DOHH2 (cell line): ENCODE measurements at regions not wholly inside any gene's neighbourhood (a gene's known extent, or its start where the extent isn't known, plus 50 kb on each side); places are given as distances from the start of the nearest gene placed in this dataset.

ENCODE experiments used
- H3F3A ChIP-seq: fragments of 200-600 bp; sonication (generic), shearing (Covaris generic); 2 replicates; pipeline ENCODE4 v1.6.0; 2016; ENCODE audit warnings: antibody characterized with exemption, mild to moderate bottlenecking; ENCODE audit not compliant: control insufficient read depth, insufficient read depth
- H3K27ac ChIP-seq: fragments of 200-600 bp; sonication (generic); 2 replicates; pipeline ENCODE4 v1.5.1; 2014; ENCODE audit warnings: low read depth, mild to moderate bottlenecking, low read length, moderate library complexity
- H3K27me3 ChIP-seq: fragments of 200-600 bp; sonication (generic); 2 replicates; pipeline ENCODE4 v1.6.1; 2014; ENCODE audit warnings: mild to moderate bottlenecking, low read length, mixed read lengths; ENCODE audit not compliant: control insufficient read depth
- H3K36me3 ChIP-seq: fragments of 200-600 bp; sonication (generic); 2 replicates; pipeline ENCODE4 v1.6.1; 2014; ENCODE audit warnings: mild to moderate bottlenecking, low read length, moderate library complexity, mixed read lengths; ENCODE audit not compliant: control insufficient read depth
- H3K4me1 ChIP-seq: fragments of 200-600 bp; sonication (generic); 2 replicates; pipeline ENCODE4 v1.6.1; 2014; ENCODE audit warnings: mild to moderate bottlenecking, low read length, mixed read lengths; ENCODE audit not compliant: control insufficient read depth
- H3K4me2 ChIP-seq: fragments of 200-600 bp; sonication (generic); 2 replicates; pipeline ENCODE4 v1.6.0; 2014; ENCODE audit warnings: mild to moderate bottlenecking, low read length, moderate library complexity
- H3K4me3 ChIP-seq: fragments of 200-600 bp; sonication (generic); 2 replicates; pipeline ENCODE4 v1.5.1; 2014; ENCODE audit warnings: mild to moderate bottlenecking, low read length, mixed read lengths
- H3K79me2 ChIP-seq: fragments of 200-600 bp; sonication (generic); 2 replicates; pipeline ENCODE4 v1.6.1; 2014; ENCODE audit warnings: mild to moderate bottlenecking, low read length, mixed read lengths; ENCODE audit not compliant: control insufficient read depth
- H3K9me2 ChIP-seq: fragments of 200-600 bp; sonication (generic); replicated peaks from 2 replicates; pipeline ENCODE4 v1.6.1; 2014; ENCODE audit warnings: mild to moderate bottlenecking, low read length, mixed read lengths; ENCODE audit not compliant: control insufficient read depth
- H3K9me3 ChIP-seq: fragments of 200-600 bp; sonication (generic); 2 replicates; pipeline ENCODE4 v1.6.1; 2014; ENCODE audit warnings: antibody characterized with exemption, low read length, mixed read lengths; ENCODE audit not compliant: control insufficient read depth, insufficient read depth
- H4K20me1 ChIP-seq: fragments of 200-600 bp; sonication (generic); 2 replicates; pipeline ENCODE4 v1.6.0; 2014; ENCODE audit warnings: low read depth, mild to moderate bottlenecking, antibody characterized with exemption, low read length, moderate library complexity; ENCODE audit not compliant: control insufficient read depth, insufficient read depth
- CTCF ChIP-seq: fragments of 200-600 bp; sonication (generic); IDR thresholded peaks from one replicate; pipeline ENCODE4 v1.5.1; 2014; ENCODE audit warnings: antibody characterized with exemption, mild to moderate bottlenecking, low read depth, low read length; ENCODE audit not compliant: poor library complexity, severe bottlenecking
- EZH2phosphoT487 ChIP-seq: fragments of 200-600 bp; sonication (generic); IDR thresholded peaks from 2 replicates; pipeline ENCODE4 v1.6.1; 2017; ENCODE audit warnings: borderline replicate concordance, mild to moderate bottlenecking, antibody characterized with exemption, low read length, moderate library complexity, mixed read lengths

DNA sequence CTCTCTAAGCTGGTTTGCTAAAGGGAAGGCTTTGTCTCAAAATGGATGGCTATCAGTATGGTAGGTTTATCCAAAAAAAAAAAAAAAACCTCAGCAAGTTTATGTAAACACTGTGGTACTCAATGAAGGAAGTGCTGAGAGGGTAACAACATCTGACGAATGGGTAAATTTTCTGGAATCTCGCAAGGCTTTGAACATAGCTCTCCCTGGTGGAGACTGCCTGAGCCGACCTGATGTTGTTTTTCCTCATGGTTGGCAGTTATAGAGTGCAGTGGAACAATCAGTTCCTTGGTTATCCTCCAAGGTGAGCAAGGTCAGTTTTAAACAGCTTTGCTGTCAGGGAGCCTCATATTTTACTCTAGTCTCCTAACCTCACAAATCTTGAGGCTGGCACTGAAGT lies 94.6 kb downstream of the ZPLD1 start:
- H3K4me3 ChIP-seq = no peak overlapping the region
- H3K9me3 ChIP-seq = no peaks in the 10 kb centered on the region
- TF ChIP-seq CTCF = no peak
- no peak for TF ChIP-seq EZH2phosphoT487
- no peaks in the 10 kb centered on the region for H3K27me3 ChIP-seq
- H3F3A ChIP-seq = no peaks in the 10 kb centered on the region
- no peaks in the 10 kb centered on the region for H3K79me2 ChIP-seq
- H3K36me3 ChIP-seq = no peaks in the 10 kb centered on the region
- H3K4me2 ChIP-seq = no peak overlapping the region
- no peak overlapping the region for H3K27ac ChIP-seq
- H3K4me1 ChIP-seq = peaks cover 25% of the 10 kb centered on the region
- H4K20me1 ChIP-seq = no peaks in the 10 kb centered on the region
- H3K9me2 ChIP-seq = no peaks in the 10 kb centered on the region

DNA sequence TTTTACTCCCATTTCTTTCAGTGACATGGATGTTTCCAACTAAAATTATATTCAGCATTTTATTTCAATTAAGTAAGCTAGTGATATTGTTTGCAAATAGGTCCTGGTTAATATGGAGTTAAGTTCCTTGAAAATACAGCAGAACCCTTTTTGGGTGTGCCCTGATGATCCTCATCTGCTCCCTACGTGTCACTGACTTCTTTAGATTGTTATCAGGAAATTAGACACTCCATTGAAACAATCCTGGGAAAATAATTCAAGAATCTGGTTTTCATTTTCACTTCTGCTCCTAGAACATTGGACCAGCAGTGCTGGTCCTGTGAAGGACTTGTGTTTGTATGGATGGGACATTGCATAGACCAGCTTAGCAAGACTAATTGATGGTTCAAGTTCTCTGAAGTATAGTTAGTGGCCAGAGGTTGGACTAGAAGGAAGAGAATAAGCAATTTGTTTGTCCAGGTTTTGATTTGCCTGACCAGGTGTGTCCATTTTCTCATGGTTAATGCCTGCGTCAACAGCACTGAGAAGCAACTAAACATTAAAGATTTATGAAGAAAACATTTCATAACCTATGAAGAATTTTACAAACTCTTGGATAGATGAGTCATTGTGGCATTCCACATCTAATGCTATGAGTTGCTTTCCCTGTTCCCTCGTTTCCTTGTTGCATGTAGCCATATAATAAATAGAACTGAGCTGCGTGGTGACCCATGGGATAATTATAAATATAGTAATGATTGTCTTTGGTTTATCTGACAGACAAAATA lies 95.8 kb downstream of the ZPLD1 start:
- H3F3A ChIP-seq = no peaks in the 10 kb centered on the region
- no peaks in the 10 kb centered on the region for H3K36me3 ChIP-seq
- no peaks in the 10 kb centered on the region for H3K9me2 ChIP-seq
- H3K27me3 ChIP-seq = no peaks in the 10 kb centered on the region
- no peak overlapping the region for H3K4me2 ChIP-seq
- peaks cover 35% of the 10 kb centered on the region for H3K4me1 ChIP-seq
- H3K9me3 ChIP-seq = no peaks in the 10 kb centered on the region
- no peak for TF ChIP-seq EZH2phosphoT487
- H3K79me2 ChIP-seq = no peaks in the 10 kb centered on the region
- no peaks in the 10 kb centered on the region for H4K20me1 ChIP-seq
- no peak overlapping the region for H3K27ac ChIP-seq
- no peak overlapping the region for H3K4me3 ChIP-seq

- Histone ChIP-seq H3K27ac (no peak overlapping the region), H3K79me2 (no peaks in the 10 kb centered on the region), H3K9me2 (no peaks in the 10 kb centered on the region), H3K4me2 (no peak overlapping the region), H3K4me3 (no peak overlapping the region), H4K20me1 (no peaks in the 10 kb centered on the region), H3K36me3 (no peaks in the 10 kb centered on the region), H3K4me1 (peaks cover 40% of the 10 kb centered on the region), H3K27me3 (no peaks in the 10 kb centered on the region), H3K9me3 (no peaks in the 10 kb centered on the region), H3F3A (no peaks in the 10 kb centered on the region)
- TF ChIP-seq CTCF (no peak), EZH2phosphoT487 (no peak)
These were observed 96.9 kb downstream of the ZPLD1 start for GRCh38 chr3:102531686-102532085.

DNA sequence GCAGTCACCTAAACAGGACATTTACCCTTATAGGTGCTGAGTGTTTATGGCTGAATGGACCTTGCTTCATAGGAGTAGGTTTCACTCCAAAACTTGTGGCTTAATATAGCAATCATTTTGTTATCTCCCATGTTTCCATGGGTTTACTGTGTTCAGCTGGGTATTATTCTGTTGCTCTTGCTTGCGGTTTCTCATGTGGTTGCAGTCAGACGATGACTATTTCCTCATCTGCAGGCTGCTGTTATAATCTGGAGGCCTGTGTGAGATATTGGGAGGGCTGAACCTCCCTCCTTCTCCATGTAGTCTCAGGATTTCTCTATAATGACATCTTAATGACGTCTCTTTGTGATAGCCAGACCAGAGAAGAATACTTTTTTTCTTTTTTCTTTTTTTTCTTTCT lies 98.1 kb downstream of the ZPLD1 start:
- Histone ChIP-seq H3K27ac (no peak overlapping the region), H3K4me1 (peaks cover 44% of the 10 kb centered on the region), H3K9me3 (no peaks in the 10 kb centered on the region), H3K36me3 (no peaks in the 10 kb centered on the region), H4K20me1 (no peaks in the 10 kb centered on the region), H3K9me2 (no peaks in the 10 kb centered on the region), H3F3A (no peaks in the 10 kb centered on the region), H3K4me3 (no peak overlapping the region), H3K79me2 (no peaks in the 10 kb centered on the region), H3K27me3 (no peaks in the 10 kb centered on the region), H3K4me2 (no peak overlapping the region)
- no peak for TF ChIP-seq CTCF
- TF ChIP-seq EZH2phosphoT487 = no peak
